HL-60 (cell line): ENCODE measurements at regions not wholly inside any gene's neighbourhood (a gene's known extent, or its start where the extent isn't known, plus 50 kb on each side); places are given as distances from the start of the nearest gene placed in this dataset.

Experiments
- DNase-seq, 2 experiments: peaks; one replicate each; pipeline ENCODE4 v3.0.0-alpha.2; 2010 to 2020; ENCODE audit warnings: low read depth in 1 of 2, low spot score in 1 of 2
- H3K27ac ChIP-seq: fragments of 250-450 bp; sonication (Bioruptor Pico); replicated peaks from 2 replicates; pipeline ENCODE4 v1.5.1; 2020; ENCODE audit warnings: mild to moderate bottlenecking, moderate library complexity
- H3K27me3 ChIP-seq: fragments of 250-450 bp; sonication (Bioruptor Pico); 2 replicates; pipeline ENCODE4 v1.5.1; 2021; ENCODE audit warnings: mild to moderate bottlenecking, moderate library complexity; ENCODE audit not compliant: insufficient read depth, poor library complexity, severe bottlenecking
- H3K4me3 ChIP-seq: replicated peaks from 2 replicates; pipeline ENCODE4 v1.5.1; 2011; ENCODE audit warnings: mild to moderate bottlenecking, control low read depth, low read length; ENCODE audit not compliant: insufficient read depth
- GABPA ChIP-seq: IDR thresholded peaks from 2 replicates; pipeline ENCODE4 v1.6.1; 2012; ENCODE audit warnings: low read depth
- POLR2AphosphoS5 ChIP-seq: IDR thresholded peaks from 2 replicates; pipeline ENCODE4 v1.6.1; 2012; ENCODE audit warnings: low read depth
- SPI1 ChIP-seq: IDR thresholded peaks from 2 replicates; pipeline ENCODE4 v1.6.1; 2012; ENCODE audit warnings: low read depth, mild to moderate bottlenecking, borderline replicate concordance
- TF ChIP-seq, protein P1 (sequence below): IDR thresholded peaks from 2 replicates; pipeline ENCODE4 v1.6.1; 2012; ENCODE audit warnings: low read depth; ENCODE audit not compliant: insufficient replicate concordance
- TF ChIP-seq, protein P2 (sequence below): IDR thresholded peaks from one replicate; pipeline ENCODE4 v1.5.1; 2011; ENCODE audit warnings: low read length, control low read depth, inconsistent platforms; ENCODE audit not compliant: insufficient read depth

DNA sequence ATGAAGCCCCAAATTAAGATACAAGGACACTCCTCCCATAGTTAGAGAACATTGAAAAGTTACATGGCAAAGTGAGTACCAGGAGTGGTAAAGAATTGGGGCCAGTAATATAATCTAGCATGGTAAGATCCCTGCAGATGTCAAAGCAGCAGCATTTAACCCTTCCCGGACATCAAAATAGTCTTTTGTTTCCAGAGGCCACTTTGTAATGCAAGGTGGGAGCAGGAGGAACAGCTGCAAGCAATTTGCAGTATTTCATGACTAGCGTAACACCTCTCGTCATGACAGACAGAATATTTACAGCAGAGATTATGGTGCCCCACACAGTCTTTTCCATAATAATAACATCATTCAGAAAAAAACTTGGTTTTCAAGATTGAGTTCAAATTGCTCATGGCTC is 123.2 kb upstream of the VGLL2 start:
- no peak overlapping the region for H3K27ac ChIP-seq
- no peak for DNase-seq
- TF ChIP-seq POLR2AphosphoS5: no peak
- TF ChIP-seq, protein P1, sequence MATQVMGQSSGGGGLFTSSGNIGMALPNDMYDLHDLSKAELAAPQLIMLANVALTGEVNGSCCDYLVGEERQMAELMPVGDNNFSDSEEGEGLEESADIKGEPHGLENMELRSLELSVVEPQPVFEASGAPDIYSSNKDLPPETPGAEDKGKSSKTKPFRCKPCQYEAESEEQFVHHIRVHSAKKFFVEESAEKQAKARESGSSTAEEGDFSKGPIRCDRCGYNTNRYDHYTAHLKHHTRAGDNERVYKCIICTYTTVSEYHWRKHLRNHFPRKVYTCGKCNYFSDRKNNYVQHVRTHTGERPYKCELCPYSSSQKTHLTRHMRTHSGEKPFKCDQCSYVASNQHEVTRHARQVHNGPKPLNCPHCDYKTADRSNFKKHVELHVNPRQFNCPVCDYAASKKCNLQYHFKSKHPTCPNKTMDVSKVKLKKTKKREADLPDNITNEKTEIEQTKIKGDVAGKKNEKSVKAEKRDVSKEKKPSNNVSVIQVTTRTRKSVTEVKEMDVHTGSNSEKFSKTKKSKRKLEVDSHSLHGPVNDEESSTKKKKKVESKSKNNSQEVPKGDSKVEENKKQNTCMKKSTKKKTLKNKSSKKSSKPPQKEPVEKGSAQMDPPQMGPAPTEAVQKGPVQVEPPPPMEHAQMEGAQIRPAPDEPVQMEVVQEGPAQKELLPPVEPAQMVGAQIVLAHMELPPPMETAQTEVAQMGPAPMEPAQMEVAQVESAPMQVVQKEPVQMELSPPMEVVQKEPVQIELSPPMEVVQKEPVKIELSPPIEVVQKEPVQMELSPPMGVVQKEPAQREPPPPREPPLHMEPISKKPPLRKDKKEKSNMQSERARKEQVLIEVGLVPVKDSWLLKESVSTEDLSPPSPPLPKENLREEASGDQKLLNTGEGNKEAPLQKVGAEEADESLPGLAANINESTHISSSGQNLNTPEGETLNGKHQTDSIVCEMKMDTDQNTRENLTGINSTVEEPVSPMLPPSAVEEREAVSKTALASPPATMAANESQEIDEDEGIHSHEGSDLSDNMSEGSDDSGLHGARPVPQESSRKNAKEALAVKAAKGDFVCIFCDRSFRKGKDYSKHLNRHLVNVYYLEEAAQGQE: no peak
- no peak for TF ChIP-seq SPI1
- TF ChIP-seq, protein P2, sequence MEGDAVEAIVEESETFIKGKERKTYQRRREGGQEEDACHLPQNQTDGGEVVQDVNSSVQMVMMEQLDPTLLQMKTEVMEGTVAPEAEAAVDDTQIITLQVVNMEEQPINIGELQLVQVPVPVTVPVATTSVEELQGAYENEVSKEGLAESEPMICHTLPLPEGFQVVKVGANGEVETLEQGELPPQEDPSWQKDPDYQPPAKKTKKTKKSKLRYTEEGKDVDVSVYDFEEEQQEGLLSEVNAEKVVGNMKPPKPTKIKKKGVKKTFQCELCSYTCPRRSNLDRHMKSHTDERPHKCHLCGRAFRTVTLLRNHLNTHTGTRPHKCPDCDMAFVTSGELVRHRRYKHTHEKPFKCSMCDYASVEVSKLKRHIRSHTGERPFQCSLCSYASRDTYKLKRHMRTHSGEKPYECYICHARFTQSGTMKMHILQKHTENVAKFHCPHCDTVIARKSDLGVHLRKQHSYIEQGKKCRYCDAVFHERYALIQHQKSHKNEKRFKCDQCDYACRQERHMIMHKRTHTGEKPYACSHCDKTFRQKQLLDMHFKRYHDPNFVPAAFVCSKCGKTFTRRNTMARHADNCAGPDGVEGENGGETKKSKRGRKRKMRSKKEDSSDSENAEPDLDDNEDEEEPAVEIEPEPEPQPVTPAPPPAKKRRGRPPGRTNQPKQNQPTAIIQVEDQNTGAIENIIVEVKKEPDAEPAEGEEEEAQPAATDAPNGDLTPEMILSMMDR: no peak
- TF ChIP-seq GABPA: no peak
- H3K4me3 ChIP-seq: no peak overlapping the region
- no peaks in the 10 kb centered on the region for H3K27me3 ChIP-seq

DNA sequence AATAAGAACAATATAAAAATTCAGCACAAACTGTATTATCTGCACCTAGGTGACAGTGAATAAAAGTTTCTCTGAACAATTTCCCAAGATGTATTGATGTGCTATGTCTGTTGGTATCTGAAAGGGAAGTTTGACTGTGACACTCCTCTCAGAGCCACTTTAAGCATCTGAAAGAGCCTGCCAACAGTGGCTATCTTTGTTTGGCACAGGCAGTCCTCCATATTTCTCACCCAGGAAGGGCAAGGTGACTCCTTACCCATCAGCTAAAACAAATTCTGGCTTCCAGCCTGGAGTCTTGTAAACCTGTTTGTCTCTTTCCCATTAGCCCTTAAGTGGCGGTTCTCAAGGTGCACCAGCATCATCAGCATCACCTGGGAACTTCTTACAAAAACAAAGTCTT is 122.4 kb upstream of the VGLL2 start:
- no peaks in the 10 kb centered on the region for H3K27me3 ChIP-seq
- H3K4me3 ChIP-seq: no peak overlapping the region
- TF ChIP-seq SPI1 (no peak), POLR2AphosphoS5 (no peak), GABPA (no peak)
- TF ChIP-seq, protein P2: no peak
- TF ChIP-seq, protein P1: no peak
- no peak overlapping the region for H3K27ac ChIP-seq
- no peak for DNase-seq

DNA sequence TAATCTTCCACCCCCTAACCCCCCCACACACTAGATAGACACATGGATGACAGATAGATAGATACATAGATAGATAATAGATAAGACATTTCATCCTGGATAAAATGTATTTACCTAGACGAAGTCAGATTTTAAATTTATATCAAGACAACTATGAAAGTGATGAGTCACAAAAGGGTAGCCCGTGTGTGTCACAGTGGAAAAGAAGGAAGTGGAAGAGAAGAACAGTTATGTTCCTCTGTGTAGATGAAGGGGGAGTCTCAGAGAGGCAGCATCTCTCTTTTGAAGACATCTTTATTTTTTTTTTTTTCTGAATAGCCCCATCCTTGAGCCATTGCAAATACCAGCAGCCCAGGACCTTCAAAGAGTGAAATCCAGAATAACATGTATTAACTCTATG is 121.7 kb upstream of the VGLL2 start:
- H3K27ac ChIP-seq: no peak overlapping the region
- no peaks in the 10 kb centered on the region for H3K27me3 ChIP-seq
- DNase-seq: no peak
- TF ChIP-seq SPI1 (no peak; the same call in 1 of the 2 replicates), POLR2AphosphoS5 (no peak), GABPA (no peak)
- TF ChIP-seq, protein P2: no peak
- TF ChIP-seq, protein P1: no peak
- no peak overlapping the region for H3K4me3 ChIP-seq
